DND-41 (cell line): ENCODE measurements at regions not wholly inside any gene's neighbourhood (a gene's known extent, or its start where the extent isn't known, plus 50 kb on each side); places are given as distances from the start of the nearest gene placed in this dataset.

ENCODE experiments used
- ATAC-seq: fragments of 200-7000 bp; cut with Tn5 transposase; 3 replicates; pipeline ENCODE4 v1.9.1; 2021; ENCODE audit warnings: low read depth; ENCODE audit not compliant: insufficient read depth
- DNase-seq: peaks from one replicate; pipeline ENCODE4 v3.0.0-alpha.2; 2020
- H2AFZ ChIP-seq: 2 replicates; pipeline ENCODE4 v1.6.0; 2012; ENCODE audit warnings: low read depth, low read length
- H3K27ac ChIP-seq: 2 replicates; pipeline ENCODE4 v1.5.1; 2012; ENCODE audit warnings: low read length, inconsistent platforms
- H3K27me3 ChIP-seq: fragments of 200-600 bp; sonication (generic); 2 replicates; pipeline ENCODE4 v1.6.0; 2012; ENCODE audit warnings: low read length, mild to moderate bottlenecking, inconsistent platforms; ENCODE audit not compliant: insufficient read depth, poor library complexity
- H3K36me3 ChIP-seq: 2 replicates; pipeline ENCODE4 v1.5.1; 2012; ENCODE audit warnings: low read length, inconsistent platforms; ENCODE audit not compliant: insufficient read depth
- H3K4me1 ChIP-seq: 2 replicates; pipeline ENCODE4 v1.5.1; 2012; ENCODE audit warnings: mild to moderate bottlenecking, low read length; ENCODE audit not compliant: insufficient read depth
- H3K4me2 ChIP-seq: 2 replicates; pipeline ENCODE4 v1.6.0; 2012; ENCODE audit warnings: mild to moderate bottlenecking, moderate library complexity, low read length, inconsistent platforms; ENCODE audit not compliant: insufficient read depth
- H3K4me3 ChIP-seq, 2 experiments: fragments of 200-600 bp in 1 of 2; shearing (Covaris generic) in 1 of 2; 2 replicates each; pipeline ENCODE4 v1.5.1; 2012 to 2016; ENCODE audit warnings: inconsistent platforms in 2 of 2, low read length in 2 of 2, mild to moderate bottlenecking in 2 of 2, low read depth in 1 of 2, moderate library complexity in 1 of 2
- H3K79me2 ChIP-seq: 2 replicates; pipeline ENCODE4 v1.6.0; 2012; ENCODE audit warnings: low read length, inconsistent platforms; ENCODE audit not compliant: insufficient read depth
- H3K9ac ChIP-seq: 2 replicates; pipeline ENCODE4 v1.6.0; 2012; ENCODE audit warnings: low read depth, mild to moderate bottlenecking, inconsistent platforms, low read length, moderate library complexity
- H3K9me3 ChIP-seq: 2 replicates; pipeline ENCODE4 v1.5.1; 2012; ENCODE audit warnings: low read length, moderate library complexity, mild to moderate bottlenecking, inconsistent platforms; ENCODE audit not compliant: insufficient read depth, severe bottlenecking
- H4K20me1 ChIP-seq: 2 replicates; pipeline ENCODE4 v1.6.0; 2012; ENCODE audit warnings: low read length; ENCODE audit not compliant: insufficient read depth
- CTCF ChIP-seq: IDR thresholded peaks from 2 replicates; pipeline ENCODE4 v1.5.1; 2012; ENCODE audit warnings: borderline replicate concordance, low read length, moderate library complexity, mild to moderate bottlenecking; ENCODE audit not compliant: poor library complexity, severe bottlenecking; ENCODE audit errors: extremely low read depth
- EZH2 ChIP-seq: IDR thresholded peaks from 3 replicates; pipeline ENCODE4 v1.6.1; 2012; ENCODE audit warnings: borderline replicate concordance, low read depth, mild to moderate bottlenecking, moderate library complexity, low read length, inconsistent platforms; ENCODE audit not compliant: severe bottlenecking

- Histone ChIP-seq H3K9me3 (no peaks in the 10 kb centered on the region), H3K4me3 (no peak overlapping the region), H2AFZ (no peak overlapping the region), H3K4me2 (no peak overlapping the region), H3K27me3 (peaks cover 13% of the 10 kb centered on the region), H3K36me3 (no peaks in the 10 kb centered on the region), H3K79me2 (no peaks in the 10 kb centered on the region), H3K27ac (no peak overlapping the region), H3K9ac (no peak overlapping the region), H3K4me1 (no peaks in the 10 kb centered on the region), H4K20me1 (no peaks in the 10 kb centered on the region)
- DNase-seq (no peak), ATAC-seq (no peak)
- TF ChIP-seq EZH2 (no peak), CTCF (no peak)
Observed at GRCh38 chr4:112896609-112897190, 152.8 kb upstream of the ANK2 start.

GRCh38 chr4:112897543-112897942 lies 151.9 kb upstream of the ANK2 start:
- TF ChIP-seq EZH2 (no peak), CTCF (no peak)
- ATAC-seq (no peak), DNase-seq (no peak)
- Histone ChIP-seq H3K9ac (no peak overlapping the region), H3K27me3 (peaks cover 13% of the 10 kb centered on the region), H3K4me2 (no peak overlapping the region), H3K9me3 (no peaks in the 10 kb centered on the region), H3K4me3 (no peak overlapping the region), H3K79me2 (no peaks in the 10 kb centered on the region), H2AFZ (no peak overlapping the region), H4K20me1 (no peaks in the 10 kb centered on the region), H3K27ac (no peak overlapping the region), H3K36me3 (no peaks in the 10 kb centered on the region), H3K4me1 (no peaks in the 10 kb centered on the region)

- H3K9me3 ChIP-seq: no peaks in the 10 kb centered on the region
- no peaks in the 10 kb centered on the region for H3K4me1 ChIP-seq
- no peak for TF ChIP-seq EZH2
- no peak for TF ChIP-seq CTCF
- H3K9ac ChIP-seq: no peak overlapping the region
- no peak overlapping the region for H3K27ac ChIP-seq
- ATAC-seq (no peak), DNase-seq (no peak)
- peaks cover 13% of the 10 kb centered on the region for H3K27me3 ChIP-seq
- no peak overlapping the region for H3K4me2 ChIP-seq
- H3K4me3 ChIP-seq: no peak overlapping the region
- no peak overlapping the region for H2AFZ ChIP-seq
- H3K36me3 ChIP-seq: no peaks in the 10 kb centered on the region
- H3K79me2 ChIP-seq: no peaks in the 10 kb centered on the region
- no peaks in the 10 kb centered on the region for H4K20me1 ChIP-seq
Observed at GRCh38 chr4:112898357-112899141, 150.9 kb upstream of the ANK2 start.
